ENCODE measurements at regions not wholly inside any gene's neighbourhood (a gene's known extent, or its start where the extent isn't known, plus 50 kb on each side); places are given as distances from the start of the nearest gene placed in this dataset.
A peak's percentile ranks its signal among the peaks of the same experiment; 100 is the strongest.

GRCh38 chr15:95265419-95265997 lies 1034.1 kb downstream of the MCTP2 start:
- DNase-seq = no peak

- no peak for DNase-seq
These were observed 1035.2 kb downstream of the MCTP2 start for GRCh38 chr15:95266451-95267061.

- no peak for DNase-seq
These were observed 1036.1 kb downstream of the MCTP2 start for GRCh38 chr15:95267481-95267880.

GRCh38 chr15:95269242-95270183 lies 1038.2 kb downstream of the MCTP2 start:
- no peak for DNase-seq

GRCh38 chr15:95274101-95274500 lies 1042.7 kb downstream of the MCTP2 start:
- DNase-seq = no peak

- DNase-seq = no peak
These were observed 1045.9 kb downstream of the MCTP2 start for GRCh38 chr15:95277266-95277665.

- no peak for DNase-seq
These were observed 1047.3 kb downstream of the MCTP2 start for GRCh38 chr15:95278532-95279245.

GRCh38 chr15:95279277-95280019 lies 1048.1 kb downstream of the MCTP2 start:
- no peak for DNase-seq

- no peak for DNase-seq
These were observed 1049.3 kb downstream of the MCTP2 start for GRCh38 chr15:95280711-95281110.

GRCh38 chr15:95281470-95281869 lies 1049.0 kb upstream of the NR2F2 start:
- no peak for DNase-seq

- no peak for DNase-seq
These were observed 1046.0 kb upstream of the NR2F2 start for GRCh38 chr15:95284492-95284891.

GRCh38 chr15:95284933-95285421 lies 1045.5 kb upstream of the NR2F2 start:
- DNase-seq = peak; percentile 82

GRCh38 chr15:95286352-95286880 lies 1044.1 kb upstream of the NR2F2 start:
- no peak for DNase-seq

GRCh38 chr15:95287720-95288103 lies 1042.8 kb upstream of the NR2F2 start:
- no peak for DNase-seq

GRCh38 chr15:95288626-95289025 lies 1041.9 kb upstream of the NR2F2 start:
- DNase-seq = no peak

GRCh38 chr15:95290176-95290974 lies 1040.1 kb upstream of the NR2F2 start:
- no peak for DNase-seq

GRCh38 chr15:95291898-95292472 lies 1038.5 kb upstream of the NR2F2 start:
- peak; percentile 82 for DNase-seq

GRCh38 chr15:95292785-95293450 lies 1037.6 kb upstream of the NR2F2 start:
- DNase-seq = peak; percentile 70

- DNase-seq = no peak
These were observed 1037.0 kb upstream of the NR2F2 start for GRCh38 chr15:95293456-95294031.

- no peak for DNase-seq
These were observed 1035.1 kb upstream of the NR2F2 start for GRCh38 chr15:95295363-95295762.
